UCSD-AML1 (cell line): ENCODE measurements at regions not wholly inside any gene's neighbourhood (a gene's known extent, or its start where the extent isn't known, plus 50 kb on each side); places are given as distances from the start of the nearest gene placed in this dataset.
"Not testable (repeated sequence)": the region's sequence is repeated elsewhere in the genome, so short reads cannot be mapped to it uniquely, and the experiment has no call there.

Source experiments
- DNase-seq: peaks from one replicate; lab custom pipeline; 2025; ENCODE audit not compliant: unreplicated experiment; lab: John Stamatoyannopoulos, UW

DNA sequence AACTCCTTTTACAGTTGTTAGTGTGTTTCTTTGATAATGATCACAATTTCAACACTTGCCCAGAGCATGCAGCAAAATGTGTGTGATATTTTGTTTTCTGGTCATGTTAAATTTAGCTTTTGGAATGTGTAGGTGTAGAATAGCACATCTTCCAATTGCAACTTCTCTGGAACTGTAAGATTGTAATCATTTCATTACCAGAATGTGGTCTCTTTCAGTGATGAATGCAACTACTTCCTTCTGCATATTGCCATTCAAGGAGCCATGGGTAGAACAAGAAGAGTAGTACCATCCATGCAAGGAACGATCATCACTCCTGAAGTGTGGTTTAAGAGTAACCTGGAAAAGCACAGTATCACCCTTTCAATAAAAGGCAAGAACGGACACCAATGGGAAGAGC lies 548.8 kb upstream of the ZNF804A start:
- no peak for DNase-seq

DNA sequence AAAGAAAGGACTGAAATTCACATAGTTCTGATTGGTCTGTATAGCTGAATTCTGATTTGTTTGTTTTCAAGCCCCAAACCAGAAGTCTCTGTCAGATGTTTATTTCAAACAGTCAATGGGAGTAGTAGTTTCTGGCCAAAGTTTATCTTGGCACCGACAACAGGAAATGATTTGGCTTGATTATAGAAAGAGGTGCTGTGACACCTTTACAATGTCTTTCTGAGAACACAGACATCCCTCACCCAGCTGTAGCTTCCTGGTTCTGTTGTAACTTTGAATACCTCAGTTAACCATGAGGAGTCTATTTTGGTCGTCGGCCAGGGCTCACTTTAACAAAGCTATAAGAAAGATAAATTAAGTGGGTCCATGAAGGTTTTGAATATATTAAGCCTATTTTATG lies 545.0 kb upstream of the ZNF804A start:
- DNase-seq: no peak

DNA sequence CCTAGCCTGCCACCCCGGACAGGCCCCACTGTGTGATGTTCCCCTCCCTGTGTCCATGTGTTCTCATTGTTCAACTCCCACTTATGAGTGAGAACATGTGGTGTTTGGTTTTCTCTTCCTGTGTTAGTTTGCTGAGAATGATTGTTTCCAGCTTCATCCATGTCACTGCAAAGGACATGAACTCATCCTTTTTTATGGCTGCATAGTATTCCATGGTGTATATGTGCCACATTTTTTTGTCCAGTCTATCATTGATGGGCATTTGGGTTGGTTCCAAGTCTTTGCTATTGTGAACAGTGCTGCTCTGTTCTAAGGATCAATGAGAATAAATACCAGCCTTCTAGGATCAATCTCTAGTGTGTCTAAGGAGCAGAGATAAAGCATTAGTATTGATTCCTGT lies 543.9 kb upstream of the ZNF804A start:
- not testable (repeated sequence) for DNase-seq

DNA sequence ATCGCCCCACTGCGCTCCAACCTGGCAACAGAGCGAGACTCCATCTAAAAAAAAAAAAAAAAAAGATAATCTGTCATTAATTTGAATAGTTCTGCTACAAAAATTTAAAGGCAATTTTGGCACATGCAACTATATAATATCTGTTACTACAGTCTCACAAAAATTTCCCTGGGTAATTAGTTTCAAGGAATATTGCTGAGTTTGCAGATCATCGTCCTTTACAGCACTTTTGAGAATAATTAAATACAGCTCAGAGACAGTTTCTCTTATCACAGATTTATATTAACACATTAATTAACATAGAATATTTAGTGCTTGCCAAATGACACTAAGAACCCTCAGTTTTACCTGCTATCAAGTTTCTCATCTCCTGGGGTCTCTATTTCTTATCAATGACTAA lies 540.4 kb upstream of the ZNF804A start:
- no peak for DNase-seq

DNA sequence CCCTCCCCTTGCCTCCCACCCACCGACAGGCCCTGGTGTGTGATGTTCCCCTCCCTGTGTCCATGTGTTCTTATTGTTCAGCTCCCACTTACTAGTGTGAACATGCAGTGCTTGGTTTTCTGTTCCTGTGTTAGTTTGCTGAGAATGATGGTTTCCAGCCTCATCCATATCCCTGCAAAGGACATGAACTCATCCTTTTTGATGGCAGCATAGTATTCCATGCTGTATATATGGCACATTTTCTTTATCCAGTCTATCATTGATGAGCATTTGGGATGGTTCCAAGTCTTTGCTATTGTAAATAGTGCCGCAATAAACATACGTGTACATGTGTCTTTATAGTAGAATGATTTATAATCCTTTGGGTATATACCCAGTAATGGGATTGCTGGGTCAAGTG lies 538.1 kb upstream of the ZNF804A start:
- not testable (repeated sequence) for DNase-seq

DNA sequence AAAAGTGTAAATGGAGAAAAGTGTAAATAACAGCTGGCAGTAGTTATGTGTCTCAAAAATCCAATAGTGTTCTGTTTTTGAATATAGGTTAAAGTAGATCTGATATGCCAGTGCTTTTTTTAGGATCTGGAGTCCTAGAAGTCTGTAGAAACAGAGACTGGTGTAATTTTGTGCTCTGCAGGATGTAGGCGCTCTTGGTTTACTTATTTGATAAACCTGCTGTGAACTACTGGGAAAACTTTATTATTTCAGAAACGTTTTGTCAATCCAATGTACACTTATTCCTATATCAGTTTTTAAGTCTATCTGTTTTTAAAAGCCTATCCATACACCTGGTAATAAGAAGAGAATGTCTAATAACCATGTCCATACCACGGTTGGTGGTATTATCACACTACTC lies 530.8 kb upstream of the ZNF804A start:
- DNase-seq: no peak

DNA sequence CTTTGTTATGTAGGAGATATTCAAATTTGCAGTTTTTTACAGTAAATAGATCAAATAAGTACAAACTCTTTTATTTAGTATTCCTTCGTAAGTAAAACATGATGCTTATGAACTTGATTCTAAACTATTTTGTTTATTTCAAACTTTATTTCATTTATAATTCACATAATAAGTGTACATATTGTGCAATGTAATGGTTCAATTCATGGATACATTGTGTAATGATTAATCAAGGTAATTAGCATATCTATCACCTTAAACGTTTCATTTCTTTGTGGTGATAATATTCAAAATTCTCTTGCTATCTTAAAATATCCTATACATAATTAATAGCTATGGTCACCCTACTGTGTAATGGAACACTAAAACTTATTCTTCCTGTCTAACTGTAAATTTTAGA lies 525.9 kb upstream of the ZNF804A start:
- DNase-seq: no peak

DNA sequence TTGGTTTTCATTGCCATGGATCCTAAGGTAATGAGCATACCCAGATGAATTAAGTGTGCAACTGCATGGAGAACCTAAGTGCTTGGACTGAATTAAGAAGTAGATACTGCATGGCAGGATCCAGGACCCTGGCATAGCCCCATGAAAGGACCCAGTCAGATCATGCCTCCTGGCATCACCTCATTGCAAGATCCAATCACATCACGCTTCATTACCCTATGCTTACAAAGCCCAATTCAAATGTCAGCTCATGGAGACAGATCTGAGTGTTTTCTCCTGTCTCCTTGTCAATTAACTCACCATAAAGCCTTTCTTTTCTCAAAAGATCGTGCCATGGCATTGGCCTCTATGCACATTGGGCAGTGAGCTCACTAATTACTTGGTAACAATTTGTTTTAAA lies 519.8 kb upstream of the ZNF804A start:
- no peak for DNase-seq

DNA sequence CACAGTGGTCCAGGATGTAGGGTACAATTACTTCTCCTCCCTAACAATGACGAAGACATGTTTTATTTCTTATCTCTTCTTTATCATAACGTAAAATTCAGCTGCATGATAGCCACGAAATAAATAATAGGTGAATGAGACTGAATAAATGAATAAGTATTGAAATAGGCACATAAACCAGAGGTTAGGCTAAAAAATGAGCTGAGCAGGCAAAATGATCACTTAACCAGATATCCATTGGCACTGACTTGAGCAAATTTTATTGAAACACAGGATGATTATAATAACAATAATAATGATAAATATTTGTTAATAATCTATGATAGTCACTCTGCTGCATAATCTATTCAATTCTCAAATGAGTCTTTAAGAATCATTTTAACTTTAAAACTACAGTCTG lies 506.9 kb upstream of the ZNF804A start:
- DNase-seq: no peak

DNA sequence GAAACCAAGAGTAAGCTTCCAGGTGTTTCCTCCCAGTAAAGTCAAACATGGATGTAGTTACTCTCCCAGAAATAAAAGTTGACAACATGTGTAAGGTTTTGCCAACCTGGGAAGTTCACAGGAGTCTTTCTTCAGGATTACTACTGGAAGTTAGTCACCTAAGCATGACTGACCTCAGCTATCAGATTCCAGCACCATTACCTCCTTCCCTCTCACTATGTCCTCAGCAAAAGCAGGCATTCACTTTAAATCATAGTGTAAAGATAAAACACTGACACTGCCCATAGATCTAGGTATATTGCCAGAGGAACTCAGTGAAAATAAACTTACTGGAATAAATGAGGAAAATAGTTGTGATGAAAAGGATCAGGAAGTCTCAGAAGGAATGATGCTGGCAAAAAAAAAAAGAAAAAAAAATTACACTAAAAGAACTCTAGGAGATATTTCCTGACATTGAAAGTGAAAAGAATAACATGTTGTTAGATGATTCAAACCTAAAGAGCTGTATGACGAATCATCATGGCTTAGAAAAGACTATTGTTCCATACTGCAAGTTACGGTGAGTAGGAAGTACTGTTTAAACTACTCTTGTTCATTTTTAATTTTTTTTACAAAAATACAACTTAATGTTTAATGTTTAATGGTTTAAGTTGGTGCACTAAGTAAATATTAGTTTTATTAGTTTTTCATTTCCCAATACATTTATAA lies 484.5 kb upstream of the ZNF804A start:
- DNase-seq: no peak

DNA sequence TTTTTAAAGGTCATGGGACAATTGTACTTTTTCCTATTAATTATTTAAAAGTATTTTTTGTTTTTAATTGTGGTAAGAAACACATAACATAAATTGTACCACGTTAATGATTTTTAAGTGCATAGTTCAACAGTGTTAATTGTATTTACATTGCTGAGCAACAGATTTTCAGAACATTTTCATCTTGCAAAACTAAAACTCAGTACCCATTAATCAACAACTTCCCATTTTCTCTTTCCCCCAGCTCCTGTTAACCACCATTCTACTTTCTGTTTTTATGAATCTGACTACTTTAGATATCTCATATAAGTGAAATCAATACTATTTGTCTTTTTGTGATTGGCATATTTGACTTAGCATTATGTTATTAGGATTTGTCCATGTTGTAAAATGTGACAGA lies 483.9 kb upstream of the ZNF804A start:
- DNase-seq: no peak

DNA sequence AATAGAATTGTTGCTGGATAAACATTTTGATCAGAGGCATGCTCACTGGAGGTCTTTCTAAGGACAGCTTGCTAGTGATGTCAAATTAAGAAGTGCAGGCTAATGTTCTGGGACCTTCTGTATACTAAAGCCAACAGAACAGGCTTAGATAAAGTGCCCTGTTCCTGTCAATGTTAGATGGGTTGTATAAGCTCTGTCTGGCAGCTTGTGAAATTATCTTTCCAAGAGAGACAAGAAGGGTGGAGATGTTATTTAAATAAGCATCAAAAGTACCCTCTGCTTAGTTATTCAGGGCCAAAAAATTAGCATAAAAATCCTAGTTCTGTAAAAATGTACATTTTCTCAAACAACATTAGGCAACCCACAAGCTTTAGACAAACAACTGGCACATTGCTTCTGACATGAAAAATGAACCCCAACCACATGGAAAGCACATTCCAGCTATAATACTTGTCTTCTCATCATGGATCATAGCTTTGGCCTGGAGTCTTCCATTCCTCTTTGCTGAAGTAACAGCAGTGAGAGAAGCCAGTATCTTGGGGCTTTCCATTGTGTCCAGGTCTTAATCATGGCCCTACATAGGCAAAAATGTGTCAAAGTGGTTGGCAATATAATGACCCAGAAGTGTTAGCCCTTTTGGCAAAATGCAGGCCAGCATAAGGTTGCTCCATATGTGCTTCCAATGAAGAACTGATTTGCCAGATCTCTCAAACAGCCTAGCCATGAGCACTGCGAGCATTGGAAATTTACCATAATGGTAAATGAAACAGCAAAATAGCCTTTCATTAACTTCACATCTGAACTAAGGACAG lies 478.1 kb upstream of the ZNF804A start:
- DNase-seq: no peak

DNA sequence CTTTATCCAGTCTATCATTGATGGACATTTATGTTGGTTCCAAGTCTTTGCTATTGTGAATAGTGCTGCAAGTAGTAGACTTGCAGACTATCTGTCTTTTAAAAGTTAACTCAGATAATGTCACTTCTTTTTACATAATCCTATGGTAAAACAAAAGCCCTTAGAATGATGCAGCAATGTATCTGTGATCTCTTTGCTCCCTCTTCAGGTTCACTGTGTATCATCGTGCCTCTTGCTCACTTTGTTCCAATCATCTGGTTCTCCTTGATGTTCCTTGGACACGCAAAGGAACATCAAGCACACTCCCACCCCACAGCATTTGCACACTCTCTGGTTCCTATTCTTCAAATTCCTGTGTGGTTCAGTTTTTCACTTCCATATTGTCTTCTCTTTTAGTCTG lies 472.5 kb upstream of the ZNF804A start:
- DNase-seq: no peak

DNA sequence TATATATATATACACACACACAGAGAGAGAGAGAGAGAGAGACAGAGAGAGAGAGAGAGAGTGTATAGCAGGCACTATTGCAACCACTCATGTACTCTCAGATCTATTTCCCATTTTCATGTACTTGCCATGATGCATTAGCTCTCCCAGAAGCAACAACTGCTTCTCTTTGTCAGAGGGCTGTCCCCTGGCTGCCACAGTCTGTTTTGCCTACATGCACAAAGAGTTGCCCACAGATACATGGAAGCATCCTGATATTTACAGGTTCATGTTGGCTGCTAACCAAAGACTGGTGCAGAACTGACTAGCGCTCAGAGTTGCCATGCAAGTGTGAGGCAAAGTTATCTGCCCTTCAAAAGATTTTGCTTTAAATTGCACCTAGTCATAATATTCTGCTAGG lies 469.3 kb upstream of the ZNF804A start:
- no peak for DNase-seq

DNA sequence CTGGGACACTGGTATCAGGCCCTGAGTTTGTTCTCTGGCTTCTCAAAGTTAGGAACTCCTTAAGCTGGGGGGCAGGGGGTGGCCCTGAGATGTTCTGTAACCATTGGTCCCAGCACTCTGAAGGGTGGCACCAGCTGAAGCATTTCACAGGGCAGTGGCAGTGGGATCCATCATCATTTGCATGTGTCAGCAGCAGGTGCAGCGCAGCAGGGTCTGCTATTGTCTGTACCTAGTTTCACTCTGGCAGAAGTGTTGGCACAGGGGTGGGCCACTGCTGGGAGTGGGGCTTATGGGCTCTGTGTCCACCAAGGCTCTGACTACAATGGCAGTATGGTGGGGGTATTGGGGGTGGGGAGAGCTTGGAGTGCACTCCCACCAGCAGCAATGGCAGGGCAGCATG lies 460.4 kb upstream of the ZNF804A start:
- DNase-seq: no peak

DNA sequence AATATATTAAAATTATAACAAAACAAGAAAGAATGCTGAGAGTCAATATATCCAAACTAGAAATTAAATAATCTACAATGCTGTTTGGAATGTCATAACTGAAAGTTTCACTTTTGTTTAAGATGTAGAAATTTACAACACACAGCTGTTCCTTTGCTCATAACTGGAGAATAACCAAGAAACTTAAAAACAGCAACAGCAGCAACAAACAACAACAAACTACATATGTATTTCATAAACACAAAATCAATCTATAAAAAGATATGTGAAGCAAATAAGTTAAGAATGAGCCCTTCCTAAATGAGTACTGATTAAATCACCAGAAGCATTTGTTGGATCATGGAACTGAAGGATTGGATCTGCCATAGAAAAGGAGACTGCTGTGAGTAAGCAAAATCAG lies 456.5 kb upstream of the ZNF804A start:
- DNase-seq: no peak

DNA sequence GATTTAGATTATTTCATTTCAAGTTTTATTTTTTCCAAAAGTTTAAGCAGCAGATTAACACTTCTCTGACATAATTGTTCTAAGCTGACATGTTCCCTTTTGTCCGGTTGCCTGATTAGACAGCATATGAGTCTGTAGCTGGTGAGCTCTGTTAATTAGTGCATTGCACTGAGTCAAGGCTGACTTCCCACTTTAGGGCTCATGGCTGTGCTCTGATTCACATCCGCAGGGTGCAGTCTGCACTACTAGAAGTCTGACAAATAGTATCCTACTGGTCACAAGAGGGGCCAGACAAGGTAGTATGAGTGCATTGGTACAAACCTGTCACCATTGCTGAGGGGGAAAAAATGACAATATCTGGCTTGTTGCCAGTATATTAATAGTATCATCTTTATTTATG lies 443.9 kb upstream of the ZNF804A start:
- no peak for DNase-seq

DNA sequence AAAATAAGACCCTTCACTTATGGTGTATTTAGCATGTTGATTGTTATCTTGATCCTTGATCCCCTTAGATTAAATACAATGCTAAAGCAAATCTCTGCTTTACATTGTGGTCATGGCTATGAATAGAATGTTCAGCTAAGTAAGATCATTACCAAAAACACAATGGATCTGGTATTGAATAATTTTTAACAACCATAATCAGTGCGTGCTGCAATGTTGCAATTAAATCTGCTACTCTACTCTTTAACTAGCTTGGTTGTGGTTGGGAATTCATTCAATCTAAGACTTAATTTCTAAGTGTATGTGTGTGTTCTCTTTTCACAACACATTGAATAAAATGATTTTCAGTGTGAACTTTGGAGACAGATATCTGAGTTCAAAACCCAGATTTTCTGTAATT lies 442.5 kb upstream of the ZNF804A start:
- no peak for DNase-seq

DNA sequence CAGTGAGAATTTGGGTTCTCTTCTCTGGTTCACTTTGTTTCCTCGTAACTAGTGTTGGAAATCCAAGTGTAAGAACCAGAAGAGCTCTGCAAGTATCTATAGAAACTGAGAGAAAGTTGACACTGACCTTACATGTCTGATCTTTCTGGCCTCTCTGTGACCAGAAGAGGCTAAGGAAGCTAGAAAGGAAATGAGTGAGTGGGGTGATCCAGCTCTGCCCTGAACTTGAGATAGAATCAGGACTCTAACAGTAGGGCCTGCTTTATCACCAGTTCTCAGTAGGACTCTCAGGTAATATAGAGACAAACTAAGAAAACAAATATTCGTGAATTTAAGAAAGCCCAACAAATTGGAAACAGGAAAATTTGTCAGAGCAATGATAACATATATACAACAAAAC lies 441.2 kb upstream of the ZNF804A start:
- no peak for DNase-seq

DNA sequence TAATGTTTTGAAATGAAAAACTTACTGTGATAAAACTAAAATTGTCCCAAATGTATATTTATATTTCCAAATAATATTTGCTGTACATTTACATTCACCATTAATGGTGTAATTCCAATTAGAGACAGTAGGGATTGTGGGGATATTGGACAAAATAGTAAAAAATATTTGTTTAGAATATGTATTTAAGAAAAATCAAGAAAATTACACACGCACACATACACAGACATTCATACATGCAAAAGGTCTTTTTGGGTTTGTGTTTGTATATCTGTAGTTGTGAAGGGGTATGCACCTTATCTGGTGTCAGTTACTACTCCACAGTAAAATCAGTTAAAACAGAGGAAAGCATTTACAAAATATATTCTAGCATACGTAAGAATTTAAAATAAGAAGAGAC lies 435.9 kb upstream of the ZNF804A start:
- no peak for DNase-seq

DNA sequence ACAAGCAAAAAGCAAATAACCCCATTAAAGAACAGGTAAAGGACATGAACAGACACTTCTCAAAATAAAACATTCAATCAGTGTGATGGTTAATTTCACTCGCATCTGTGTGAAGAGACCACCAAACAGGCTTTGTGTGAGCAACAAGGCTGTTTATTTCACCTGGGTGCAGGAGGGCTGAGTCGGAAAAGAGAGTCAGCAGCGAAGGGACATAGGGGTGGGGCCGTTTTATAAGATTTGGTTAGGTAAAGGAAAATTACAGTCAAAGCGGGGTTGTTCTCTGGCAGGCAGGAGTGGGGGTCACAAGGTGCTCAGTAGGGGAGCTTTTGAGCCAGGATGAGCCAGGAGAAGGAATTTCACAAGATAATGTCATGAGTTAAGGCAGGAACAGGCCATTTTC lies 429.5 kb upstream of the ZNF804A start:
- DNase-seq: not testable (repeated sequence)

DNA sequence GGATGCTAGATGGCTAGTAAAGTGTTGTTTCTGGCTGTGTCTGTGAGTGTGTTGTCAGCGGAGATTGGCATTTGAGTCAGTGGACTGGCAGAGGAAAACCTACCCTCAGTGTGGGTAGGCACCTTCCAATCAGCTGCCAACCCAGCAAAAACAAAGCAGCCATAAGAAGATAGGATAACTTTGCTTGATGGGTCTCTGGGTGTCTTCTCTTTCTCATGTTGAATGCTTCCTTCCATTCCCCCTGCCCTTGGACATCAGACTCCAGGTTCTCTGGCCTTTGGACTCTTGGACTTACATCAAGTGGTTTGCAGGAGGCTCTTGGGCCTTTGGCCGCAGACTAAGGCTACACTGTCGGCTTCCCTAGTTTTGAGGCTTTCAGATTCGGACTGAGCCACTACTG lies 429.0 kb upstream of the ZNF804A start:
- no peak for DNase-seq
